GM18502 (cell line): ENCODE measurements at regions not wholly inside any gene's neighbourhood (a gene's known extent, or its start where the extent isn't known, plus 50 kb on each side); places are given as distances from the start of the nearest gene placed in this dataset.
"Not testable (repeated sequence)": the region's sequence is repeated elsewhere in the genome, so short reads cannot be mapped to it uniquely, and the experiment has no call there.

Experiments used
- ATAC-seq: cut with Tn5 transposase; IDR thresholded peaks from one replicate; pipeline ENCODE4 v1.9.1; 2021; ENCODE audit warnings: mild to moderate bottlenecking; ENCODE audit not compliant: unreplicated experiment, poor library complexity

GRCh38 chr17:71592431-71592830, 528.4 kb upstream of the SOX9 start:
- ATAC-seq, result no peak

DNA sequence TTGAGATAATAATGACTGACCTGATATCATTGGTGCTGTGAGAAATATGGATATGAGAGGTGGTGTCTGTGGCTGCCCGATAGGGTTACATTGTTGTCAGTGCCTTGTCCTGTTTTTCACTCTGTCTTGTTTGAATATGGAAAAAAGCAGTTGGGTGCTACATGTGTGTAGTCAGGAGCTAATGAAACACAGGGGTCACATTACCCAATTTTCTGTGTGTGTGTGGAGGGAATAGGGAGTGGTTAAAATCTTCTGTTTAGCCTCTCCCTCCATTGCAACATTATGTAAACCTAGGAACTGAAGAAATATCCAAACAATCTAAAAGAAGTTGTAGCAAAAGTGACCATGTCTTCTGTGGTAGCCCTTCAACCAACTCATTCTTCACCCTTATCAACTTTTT, 527.7 kb upstream of the SOX9 start:
- no peak for ATAC-seq

- ATAC-seq, result not testable (repeated sequence)
These were observed 521.2 kb upstream of the SOX9 start for GRCh38 chr17:71599583-71599982.

- no peak for ATAC-seq
These were observed 520.6 kb upstream of the SOX9 start for GRCh38 chr17:71600137-71600789.

GRCh38 chr17:71601894-71602504, 518.8 kb upstream of the SOX9 start:
- no peak for ATAC-seq

GRCh38 chr17:71613996-71614395, 506.8 kb upstream of the SOX9 start:
- no peak for ATAC-seq

GRCh38 chr17:71615820-71616219, 505.0 kb upstream of the SOX9 start:
- ATAC-seq, result no peak

DNA sequence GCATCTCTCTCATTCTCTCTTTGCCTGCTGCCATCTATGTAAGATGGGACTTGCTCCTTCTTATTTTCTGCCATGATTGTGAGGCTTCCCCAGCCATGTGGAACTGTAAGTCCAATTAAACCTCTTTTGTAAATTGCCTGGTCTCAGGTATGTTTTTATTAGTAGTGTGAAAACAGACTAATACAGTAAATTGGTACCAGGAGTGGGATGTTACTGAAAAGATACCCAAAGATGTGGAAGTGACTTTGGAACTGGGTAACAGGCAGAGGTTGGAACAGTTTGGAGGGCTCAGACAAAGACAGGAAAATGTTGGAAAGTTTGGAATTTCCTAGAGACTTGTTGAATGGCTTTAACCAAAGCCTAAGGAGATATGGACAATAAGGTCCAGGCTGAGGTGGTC, 503.1 kb upstream of the SOX9 start:
- ATAC-seq, result not testable (repeated sequence)

DNA sequence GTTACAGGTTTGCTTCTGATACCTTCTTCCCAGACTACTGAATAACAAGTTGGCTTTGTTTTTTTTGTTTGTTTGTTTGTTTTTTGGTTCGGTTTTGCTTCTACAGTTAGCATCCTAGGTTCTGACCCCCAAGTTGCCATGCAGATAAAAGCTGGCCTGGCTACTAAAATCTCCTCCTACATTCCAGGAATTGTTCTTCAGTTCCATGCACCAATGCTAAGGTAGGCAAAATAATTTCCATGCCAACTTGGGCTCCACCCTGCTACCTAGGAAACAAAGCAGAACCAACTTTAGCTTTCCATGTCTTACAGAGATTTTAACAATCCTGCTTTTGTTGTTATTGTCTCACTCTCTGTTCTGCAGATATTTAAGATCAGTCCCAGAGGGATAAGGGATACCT, 495.5 kb upstream of the SOX9 start:
- ATAC-seq, result no peak

DNA sequence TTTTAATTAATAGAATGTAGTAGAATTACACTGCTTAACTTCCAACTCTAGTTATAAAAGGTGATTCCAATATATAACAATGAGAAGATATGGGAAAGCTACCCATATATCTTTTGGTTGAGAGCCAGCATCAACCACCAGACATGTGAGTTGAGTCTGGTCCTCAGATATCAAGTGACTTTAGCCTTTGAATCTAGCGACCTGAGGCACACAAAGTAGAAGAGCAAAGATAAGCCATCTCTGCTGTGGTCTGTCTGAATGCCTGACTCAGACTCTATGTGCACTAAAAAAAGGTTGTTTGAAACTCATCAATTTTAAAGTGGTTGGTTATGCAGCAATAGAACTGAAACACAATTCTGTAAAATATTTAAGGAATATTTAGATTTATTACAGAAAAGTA, 492.5 kb upstream of the SOX9 start:
- no peak for ATAC-seq

- ATAC-seq, result no peak
These were observed 489.3 kb upstream of the SOX9 start for GRCh38 chr17:71631483-71631882.

DNA sequence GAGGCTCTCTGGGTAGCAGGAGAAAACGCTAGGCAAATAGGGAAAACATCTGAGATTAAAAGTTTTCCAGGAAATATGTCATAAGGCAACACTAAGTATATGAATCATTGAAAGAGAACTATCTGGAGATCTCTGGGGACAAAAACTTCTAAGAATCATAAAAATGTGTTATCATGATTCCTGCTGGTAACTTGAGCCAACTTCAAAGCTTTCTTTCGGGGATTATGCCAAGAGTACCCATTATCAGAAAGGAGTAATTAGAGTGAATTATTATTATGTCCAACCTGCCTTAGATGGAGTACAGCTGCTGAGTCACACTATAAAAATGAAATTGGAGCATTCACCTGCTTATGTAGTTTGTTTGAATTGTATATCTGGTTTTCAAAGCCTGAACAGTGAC, 488.5 kb upstream of the SOX9 start:
- no peak for ATAC-seq

DNA sequence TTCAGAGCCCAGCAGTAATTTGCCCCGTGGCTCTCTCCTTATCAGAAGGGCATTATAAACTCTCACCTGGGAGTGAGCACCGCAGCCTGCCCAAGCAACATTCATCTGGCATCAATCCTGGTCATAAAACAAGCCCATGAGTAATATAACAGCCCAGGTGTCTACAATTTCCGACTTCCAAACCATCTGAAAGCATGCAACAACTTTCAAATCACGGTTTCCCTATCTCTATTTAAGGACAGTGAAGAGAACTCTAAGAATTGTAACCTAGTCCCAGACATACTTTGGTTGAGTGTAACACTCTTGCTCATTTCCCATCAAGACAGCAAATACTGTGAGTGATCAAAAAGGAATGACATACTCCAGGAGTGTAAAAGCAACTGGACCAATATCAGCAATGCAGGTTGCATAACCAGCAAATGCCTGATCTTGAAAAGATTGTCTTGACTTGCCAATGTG, 487.4 kb upstream of the SOX9 start:
- ATAC-seq, result no peak

DNA sequence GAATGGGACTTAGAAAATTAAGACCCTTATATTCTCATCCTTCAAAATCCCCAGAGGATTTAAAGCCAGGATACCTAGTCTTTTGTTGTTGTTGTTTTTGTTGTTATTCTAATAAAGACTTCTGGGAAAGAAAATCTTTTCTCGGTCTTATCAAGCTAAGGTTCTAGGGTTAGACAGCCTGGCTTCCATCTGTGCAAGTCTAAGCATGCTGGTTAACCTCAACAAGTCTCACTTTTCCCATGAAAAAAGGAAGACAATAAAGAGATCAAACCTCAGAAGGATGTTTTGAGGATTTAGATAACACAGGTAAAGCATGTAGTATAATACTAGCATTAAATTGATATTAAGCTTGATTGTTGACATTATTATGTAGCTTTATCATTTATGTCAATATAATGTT, 486.4 kb upstream of the SOX9 start:
- no peak for ATAC-seq

- no peak for ATAC-seq
These were observed 485.6 kb upstream of the SOX9 start for GRCh38 chr17:71635187-71635586.

- no peak for ATAC-seq
These were observed 484.2 kb upstream of the SOX9 start for GRCh38 chr17:71636644-71637043.

- ATAC-seq, result no peak
These were observed 482.2 kb upstream of the SOX9 start for GRCh38 chr17:71638668-71639067.

GRCh38 chr17:71639865-71640264, 481.0 kb upstream of the SOX9 start:
- ATAC-seq, result no peak

DNA sequence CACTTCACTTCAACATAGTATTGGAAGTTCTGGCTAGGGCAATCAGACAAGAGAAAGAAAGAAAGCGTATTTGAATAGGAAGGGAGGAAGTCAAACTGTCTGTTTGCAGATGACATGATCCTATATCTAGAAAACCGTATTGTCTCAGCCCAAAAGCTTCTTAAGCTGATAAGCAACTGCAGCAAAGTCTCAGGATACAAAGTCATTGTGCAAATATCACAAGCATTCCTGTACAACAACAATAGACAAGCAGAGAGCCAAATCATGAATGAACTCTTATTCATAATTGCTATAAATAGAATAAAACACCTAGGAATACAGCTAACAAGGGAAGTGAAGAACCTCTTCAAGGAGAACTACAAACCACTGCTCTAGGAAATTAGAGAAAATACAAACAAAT, 473.9 kb upstream of the SOX9 start:
- ATAC-seq, result not testable (repeated sequence)

DNA sequence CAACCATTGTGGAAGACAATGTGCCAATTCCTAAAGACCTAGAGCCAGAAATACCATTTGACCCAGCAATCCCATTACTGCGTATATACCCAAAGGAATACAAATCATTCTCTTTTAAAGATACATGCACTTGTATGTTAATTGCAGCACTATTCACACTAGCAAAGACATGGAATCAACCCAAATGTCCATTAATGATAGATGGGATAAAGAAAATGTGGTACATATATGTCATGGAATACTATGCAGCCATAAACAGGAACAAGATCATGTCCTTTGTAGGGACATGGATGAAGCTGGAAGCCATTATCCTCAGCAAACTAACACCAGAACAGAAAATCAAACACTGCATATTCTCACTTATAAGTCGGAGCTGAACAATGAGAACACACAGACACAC, 472.5 kb upstream of the SOX9 start:
- ATAC-seq, result not testable (repeated sequence)

DNA sequence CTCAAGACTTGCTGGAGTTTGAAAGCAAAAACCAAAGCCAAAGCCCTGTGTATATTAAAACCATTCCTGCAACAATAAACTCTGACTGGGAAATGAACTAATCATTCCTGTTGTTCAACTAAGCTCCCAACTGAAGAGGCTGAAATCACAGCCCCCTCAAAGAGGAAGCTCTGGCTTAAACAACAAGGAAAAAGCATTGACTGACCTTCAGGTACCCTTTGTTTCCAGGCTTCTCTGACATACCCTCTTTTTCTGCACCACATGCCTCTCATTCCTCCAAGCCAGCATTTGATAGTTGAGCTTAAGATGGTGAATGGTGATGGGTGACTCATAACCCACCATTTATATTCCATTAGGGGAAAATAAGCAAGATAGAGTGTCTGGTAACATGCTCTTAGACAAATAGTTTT, 470.9 kb upstream of the SOX9 start:
- ATAC-seq, result no peak

- ATAC-seq, result no peak
These were observed 465.3 kb upstream of the SOX9 start for GRCh38 chr17:71655542-71655941.
